ENCODE measurements at regions not wholly inside any gene's neighbourhood (a gene's known extent, or its start where the extent isn't known, plus 50 kb on each side); places are given as distances from the start of the nearest gene placed in this dataset.

- H3K9me3 ChIP-seq, result no peaks in the 10 kb centered on the region
Measured at GRCh38 chr18:41720226-41720625, 234.8 kb upstream of the PIK3C3 start.

GRCh38 chr18:41719808-41720207 is 235.2 kb upstream of the PIK3C3 start:
- intact Hi-C loops (cut with DNase I; ENCODE audit: low total_unique reads), result no loop called here
- Histone ChIP-seq H3K4me3 (no peak overlapping the region), H3K4me1 (no peaks in the 10 kb centered on the region), H3K27me3 (replicated peaks in 1 of 7) (no peaks in the 10 kb centered on the region), H3K9me3 (no peaks in the 10 kb centered on the region), H3K27ac (no peak overlapping the region), H3K36me3 (no peaks in the 10 kb centered on the region)
- no peak for TF ChIP-seq CTCF (IDR thresholded peaks at IDR 0.05 in 8 of 11, conservative IDR thresholded peaks at IDR 0.05 in 3 of 11)
- TF ChIP-seq POLR2AphosphoS5 (IDR thresholded peaks at IDR 0.05), result no peak
- TF ChIP-seq POLR2A (IDR thresholded peaks at IDR 0.05), result no peak
- 61 to 74% (median 68%) methylated on average over 3 of the region's 3 CpGs for WGBS, 5 donors
- DNase-seq, result no peak

More at GRCh38 chr18:41720226-41720625, 234.8 kb upstream of the PIK3C3 start:
- WGBS, 5 donors, result 82 to 93% (median 87%) methylated on average over 2 of the region's 2 CpGs
- H3K36me3 ChIP-seq, result no peaks in the 10 kb centered on the region
- intact Hi-C loops (cut with DNase I; ENCODE audit: low total_unique reads), result no loop called here
- no peaks in the 10 kb centered on the region for H3K27me3 ChIP-seq (replicated peaks in 1 of 7)
- no peak for TF ChIP-seq POLR2A (IDR thresholded peaks at IDR 0.05)
- no peak for TF ChIP-seq CTCF (IDR thresholded peaks at IDR 0.05 in 8 of 11, conservative IDR thresholded peaks at IDR 0.05 in 3 of 11)
- no peak for TF ChIP-seq POLR2AphosphoS5 (IDR thresholded peaks at IDR 0.05)
- DNase-seq, result no peak
- no peak overlapping the region for H3K4me3 ChIP-seq
- no peak overlapping the region for H3K27ac ChIP-seq
- no peaks in the 10 kb centered on the region for H3K4me1 ChIP-seq

GRCh38 chr18:41714872-41715271 is 240.2 kb upstream of the PIK3C3 start:
- intact Hi-C loops (cut with DNase I; ENCODE audit: low total_unique reads), result no loop called here
- H3K9me3 ChIP-seq, result no peaks in the 10 kb centered on the region
- H3K27ac ChIP-seq, result no peak overlapping the region
- no peaks in the 10 kb centered on the region for H3K27me3 ChIP-seq (replicated peaks in 1 of 7)
- DNase-seq, result no peak
- TF ChIP-seq CTCF (IDR thresholded peaks at IDR 0.05 in 8 of 11, conservative IDR thresholded peaks at IDR 0.05 in 3 of 11) (no peak), POLR2AphosphoS5 (IDR thresholded peaks at IDR 0.05) (no peak), POLR2A (IDR thresholded peaks at IDR 0.05) (no peak)
- no peak overlapping the region for H3K4me3 ChIP-seq
- no peaks in the 10 kb centered on the region for H3K36me3 ChIP-seq
- H3K4me1 ChIP-seq, result no peaks in the 10 kb centered on the region

GRCh38 chr18:41713969-41714825 is 240.8 kb upstream of the PIK3C3 start:
- H3K4me1 ChIP-seq, result no peaks in the 10 kb centered on the region
- no peaks in the 10 kb centered on the region for H3K27me3 ChIP-seq (replicated peaks in 1 of 7)
- intact Hi-C loops (cut with DNase I; ENCODE audit: low total_unique reads), result no loop called here
- no peak for DNase-seq
- no peak overlapping the region for H3K27ac ChIP-seq
- H3K4me3 ChIP-seq, result no peak overlapping the region
- H3K36me3 ChIP-seq, result no peaks in the 10 kb centered on the region
- WGBS, 5 donors, result 86 to 92% (median 87%) methylated on average over 3 of the region's 3 CpGs
- H3K9me3 ChIP-seq, result no peaks in the 10 kb centered on the region
- no peak for TF ChIP-seq POLR2AphosphoS5 (IDR thresholded peaks at IDR 0.05)
- no peak for TF ChIP-seq POLR2A (IDR thresholded peaks at IDR 0.05)
- TF ChIP-seq CTCF (IDR thresholded peaks at IDR 0.05 in 8 of 11, conservative IDR thresholded peaks at IDR 0.05 in 3 of 11), result no peak
